ENCODE measurements at regions not wholly inside any gene's neighbourhood (a gene's known extent, or its start where the extent isn't known, plus 50 kb on each side); places are given as distances from the start of the nearest gene placed in this dataset.
"Not testable (repeated sequence)": the region's sequence is repeated elsewhere in the genome, so short reads cannot be mapped to it uniquely, and the experiment has no call there.

GRCh38 chr7:51973939-51974338, 657.3 kb upstream of the COBL start:
- no peak for DNase-seq (ENCODE audit: extremely low read depth in 1 of 2, low read depth in 1 of 2)

- DNase-seq (ENCODE audit: extremely low read depth in 1 of 2, low read depth in 1 of 2): no peak
Observed at GRCh38 chr7:51973071-51973470, 656.5 kb upstream of the COBL start.

DNA sequence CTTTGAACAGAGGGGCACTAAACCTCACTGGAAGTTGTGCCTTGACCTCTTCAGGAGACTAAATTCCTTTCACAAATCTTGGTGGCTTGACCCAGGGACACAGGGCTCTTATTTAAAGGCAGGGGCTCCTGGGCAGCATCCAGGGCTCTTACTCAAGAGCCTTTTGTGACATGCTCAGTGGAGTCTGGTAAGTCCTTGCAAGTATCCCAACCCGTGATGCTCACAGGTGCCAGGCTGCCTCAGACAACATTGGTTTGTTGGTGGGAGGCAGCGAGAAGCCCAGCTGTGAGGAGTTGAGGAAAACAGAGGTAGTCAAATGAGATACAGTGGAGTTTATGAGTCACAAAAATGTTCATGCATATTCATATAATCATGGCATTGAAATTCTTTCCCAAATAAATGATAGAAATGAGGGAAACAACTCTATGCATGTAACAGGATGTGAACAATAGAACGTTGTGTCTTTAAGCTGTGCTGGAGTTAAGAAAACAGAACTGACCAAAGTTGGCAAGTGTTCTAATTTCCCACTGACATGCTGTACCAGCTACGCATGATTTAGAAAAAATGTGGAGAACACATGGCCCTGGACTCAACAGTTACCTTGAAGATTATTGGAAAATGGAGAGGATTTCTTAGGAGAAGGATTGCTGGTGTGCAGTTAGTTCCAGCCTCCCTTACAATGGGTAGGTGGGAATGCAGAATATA, 654.5 kb upstream of the COBL start:
- DNase-seq (ENCODE audit: extremely low read depth in 1 of 2, low read depth in 1 of 2): no peak

- DNase-seq (ENCODE audit: extremely low read depth in 1 of 2, low read depth in 1 of 2): no peak
Observed at GRCh38 chr7:51968461-51968860, 651.9 kb upstream of the COBL start.

DNA sequence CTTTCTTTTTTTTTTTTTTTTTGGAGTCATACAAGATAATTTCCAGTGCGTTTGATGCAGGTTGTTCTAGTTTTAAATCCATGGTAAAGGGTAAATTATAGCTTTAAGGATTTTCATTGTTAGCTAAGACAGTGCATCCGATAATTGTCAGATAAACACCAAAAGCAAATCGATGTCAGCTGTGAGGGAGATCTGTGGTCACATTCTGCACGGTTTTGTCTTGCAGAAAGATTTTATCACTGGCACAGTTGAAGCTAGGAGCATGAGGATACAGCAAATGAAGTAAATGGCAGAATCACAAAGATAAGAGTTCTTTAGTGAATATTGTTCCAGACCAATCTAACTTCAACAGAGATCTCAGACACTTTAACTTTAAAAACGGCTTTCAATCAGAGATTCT, 648.8 kb upstream of the COBL start:
- no peak for DNase-seq (ENCODE audit: extremely low read depth in 1 of 2, low read depth in 1 of 2)

- DNase-seq (ENCODE audit: extremely low read depth in 1 of 2, low read depth in 1 of 2): no peak
Observed at GRCh38 chr7:51961804-51962203, 645.2 kb upstream of the COBL start.

GRCh38 chr7:51950813-51951212, 634.2 kb upstream of the COBL start:
- no peak for DNase-seq (ENCODE audit: extremely low read depth in 1 of 2, low read depth in 1 of 2)

GRCh38 chr7:51949726-51950644, 633.4 kb upstream of the COBL start:
- no peak for DNase-seq (ENCODE audit: extremely low read depth in 1 of 2, low read depth in 1 of 2)

DNA sequence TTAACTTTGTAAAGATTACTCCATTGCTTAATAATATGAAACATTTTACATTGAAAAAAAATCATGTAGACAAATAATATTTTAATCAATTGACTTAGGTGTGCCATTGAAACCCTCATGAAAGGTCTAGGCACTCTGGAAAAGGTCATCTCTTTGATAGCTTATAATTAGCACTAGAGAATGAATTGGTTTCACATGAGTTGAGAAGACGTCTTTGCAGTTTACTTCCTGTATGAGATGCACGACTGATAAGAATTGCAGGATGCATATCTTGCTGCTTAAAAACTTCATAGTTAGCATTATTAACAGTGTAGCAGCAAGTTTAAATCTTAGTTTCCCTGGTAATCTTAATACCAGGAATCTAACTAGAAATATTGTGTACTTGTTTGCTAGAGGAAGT, 614.2 kb upstream of the COBL start:
- no peak for DNase-seq (ENCODE audit: extremely low read depth in 1 of 2, low read depth in 1 of 2)

- no peak for DNase-seq (ENCODE audit: extremely low read depth in 1 of 2, low read depth in 1 of 2)
Observed at GRCh38 chr7:51929818-51930217, 613.2 kb upstream of the COBL start.

GRCh38 chr7:51927738-51928137, 611.1 kb upstream of the COBL start:
- DNase-seq (ENCODE audit: extremely low read depth in 1 of 2, low read depth in 1 of 2): no peak

DNA sequence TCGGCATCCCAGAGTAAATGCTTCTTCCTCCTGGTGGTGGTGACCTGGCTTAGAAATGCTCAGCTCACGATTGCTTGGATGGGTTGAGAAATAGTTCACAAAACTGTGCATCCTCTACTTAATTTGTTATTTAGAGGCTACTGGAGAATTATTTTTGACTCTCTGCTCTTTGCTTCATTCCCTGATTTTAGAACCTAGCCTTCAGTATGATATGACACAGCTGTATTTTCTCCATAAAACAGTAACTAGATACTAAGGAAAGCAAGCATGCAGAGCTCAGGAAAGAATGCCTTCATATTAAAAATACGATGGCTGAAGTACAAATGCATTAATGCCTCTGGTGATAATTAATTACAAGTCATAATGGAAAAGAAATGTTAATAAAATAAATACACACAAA, 602.0 kb upstream of the COBL start:
- DNase-seq (ENCODE audit: extremely low read depth in 1 of 2, low read depth in 1 of 2): no peak

- no peak for DNase-seq (ENCODE audit: extremely low read depth in 1 of 2, low read depth in 1 of 2)
Observed at GRCh38 chr7:51901489-51901840, 584.9 kb upstream of the COBL start.

GRCh38 chr7:51900755-51901488, 584.3 kb upstream of the COBL start:
- DNase-seq (ENCODE audit: extremely low read depth in 1 of 2, low read depth in 1 of 2): not testable (repeated sequence)

DNA sequence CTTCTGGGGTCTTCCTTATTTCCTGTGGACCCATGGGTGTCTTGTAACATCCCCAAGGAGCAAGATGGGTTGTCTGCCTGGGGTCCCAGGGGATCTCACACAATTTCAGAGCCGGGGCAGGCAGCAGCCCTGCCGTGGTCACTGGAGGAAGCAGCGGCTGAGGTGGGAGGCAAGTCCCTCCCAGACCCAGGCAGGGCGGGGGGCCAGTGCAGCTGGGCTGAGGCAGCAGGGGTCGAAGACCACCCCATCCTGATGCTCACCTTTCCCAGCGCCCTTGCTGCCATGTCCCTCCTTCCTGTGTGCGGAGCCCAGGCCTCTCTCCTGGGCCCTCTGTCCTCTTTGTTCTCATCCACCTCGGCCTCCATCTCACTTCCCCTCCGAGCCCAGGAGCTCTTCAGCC, 583.0 kb upstream of the COBL start:
- DNase-seq (ENCODE audit: extremely low read depth in 1 of 2, low read depth in 1 of 2): no peak

GRCh38 chr7:51882412-51882811, 565.8 kb upstream of the COBL start:
- DNase-seq (ENCODE audit: extremely low read depth in 1 of 2, low read depth in 1 of 2): no peak

GRCh38 chr7:51881309-51881708, 564.7 kb upstream of the COBL start:
- no peak for DNase-seq (ENCODE audit: extremely low read depth in 1 of 2, low read depth in 1 of 2)

- DNase-seq (ENCODE audit: extremely low read depth in 1 of 2, low read depth in 1 of 2): no peak
Observed at GRCh38 chr7:51878865-51879264, 562.3 kb upstream of the COBL start.

DNA sequence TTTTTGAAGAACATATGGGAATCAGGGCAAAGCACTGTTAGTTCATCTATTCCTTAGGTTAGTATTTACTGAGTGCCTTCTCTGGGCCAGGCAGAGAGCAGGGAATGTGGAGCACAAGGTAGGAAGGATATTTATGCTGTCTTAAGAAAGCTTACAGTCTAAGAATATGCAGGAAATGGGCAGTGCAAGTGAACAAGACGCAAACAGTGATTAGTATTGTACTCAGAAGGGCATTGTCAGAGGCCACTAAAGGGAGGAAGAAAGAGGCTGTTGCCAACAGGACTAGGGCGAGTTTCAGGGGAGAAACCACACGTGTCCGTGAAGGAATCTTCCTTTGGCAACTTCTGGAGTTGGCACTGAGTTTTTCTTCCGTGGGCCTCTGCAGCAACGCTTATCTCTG, 552.8 kb upstream of the COBL start:
- no peak for DNase-seq (ENCODE audit: extremely low read depth in 1 of 2, low read depth in 1 of 2)

DNA sequence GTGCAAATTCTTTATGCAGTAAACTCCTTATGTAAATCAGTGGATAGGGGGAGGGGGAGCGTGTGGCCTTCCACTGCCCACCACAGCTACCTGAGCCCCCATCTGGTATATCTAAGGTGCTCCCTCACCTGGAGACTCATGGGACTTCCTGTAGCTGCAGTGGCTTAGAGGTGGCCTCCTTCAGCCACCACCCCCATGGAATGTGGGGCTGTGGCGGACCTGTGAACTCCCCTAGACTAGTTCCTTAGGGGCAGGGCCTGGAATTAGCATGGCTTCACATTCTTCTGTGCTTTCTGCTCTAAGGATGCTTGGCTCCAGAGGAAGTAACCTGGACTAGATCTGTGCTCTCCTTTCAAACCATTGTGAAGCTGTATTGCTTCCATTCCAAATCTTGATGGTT, 550.5 kb upstream of the COBL start:
- DNase-seq (ENCODE audit: extremely low read depth in 1 of 2, low read depth in 1 of 2): no peak

DNA sequence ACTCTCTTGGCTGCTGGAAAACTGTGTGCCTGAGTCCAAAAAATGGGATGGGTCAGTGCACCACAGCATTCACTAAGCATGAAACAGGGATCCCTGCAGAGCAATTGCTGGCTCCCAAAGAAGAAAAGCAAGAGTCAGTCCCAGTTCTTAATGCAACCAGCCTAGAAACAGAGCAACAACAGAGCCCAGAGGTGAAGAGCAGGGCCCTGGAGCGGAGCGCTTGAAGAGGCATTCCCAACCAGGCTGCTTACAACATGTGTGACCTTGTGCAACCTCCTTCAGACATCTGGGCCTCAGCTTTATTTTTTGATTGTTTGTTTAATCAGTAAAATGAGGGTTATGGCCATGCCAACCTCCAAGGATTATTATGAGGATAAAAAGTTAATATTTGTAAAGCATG, 543.7 kb upstream of the COBL start:
- no peak for DNase-seq (ENCODE audit: extremely low read depth in 1 of 2, low read depth in 1 of 2)

GRCh38 chr7:51850126-51850525, 533.5 kb upstream of the COBL start:
- no peak for DNase-seq (ENCODE audit: extremely low read depth in 1 of 2, low read depth in 1 of 2)

Measured in activated CD8-positive, alpha-beta memory T cell treated with anti-CD3 and anti-CD28 coated beads for 1 hour (primary cell).